SK-N-MC (cell line): ENCODE measurements at regions not wholly inside any gene's neighbourhood (a gene's known extent, or its start where the extent isn't known, plus 50 kb on each side); places are given as distances from the start of the nearest gene placed in this dataset.

Experiments
- EZH2 ChIP-seq: fragments of 200-600 bp; sonication (generic); IDR thresholded peaks from one replicate; pipeline ENCODE4 v1.6.1; 2017; ENCODE audit warnings: antibody characterized with exemption
- FOXP2 ChIP-seq: optimal IDR thresholded peaks from 2 replicates; pipeline ENCODE3; 2011; ENCODE audit warnings: mild to moderate bottlenecking, moderate library complexity; ENCODE audit not compliant: insufficient read depth; ENCODE audit errors: extremely low read length, control extremely low read depth
- POLR2AphosphoS5 ChIP-seq: IDR thresholded peaks from 2 replicates; pipeline ENCODE4 v1.6.1; 2012; ENCODE audit warnings: mild to moderate bottlenecking, low read depth, low read length, borderline replicate concordance

GRCh38 chr3:74542441-74542840, 72.0 kb downstream of the CNTN3 start:
- no peak for TF ChIP-seq EZH2
- TF ChIP-seq POLR2AphosphoS5, result no peak
- no peak for TF ChIP-seq FOXP2
